ENCODE measurements at regions not wholly inside any gene's neighbourhood (a gene's known extent, or its start where the extent isn't known, plus 50 kb on each side); places are given as distances from the start of the nearest gene placed in this dataset.

DNA sequence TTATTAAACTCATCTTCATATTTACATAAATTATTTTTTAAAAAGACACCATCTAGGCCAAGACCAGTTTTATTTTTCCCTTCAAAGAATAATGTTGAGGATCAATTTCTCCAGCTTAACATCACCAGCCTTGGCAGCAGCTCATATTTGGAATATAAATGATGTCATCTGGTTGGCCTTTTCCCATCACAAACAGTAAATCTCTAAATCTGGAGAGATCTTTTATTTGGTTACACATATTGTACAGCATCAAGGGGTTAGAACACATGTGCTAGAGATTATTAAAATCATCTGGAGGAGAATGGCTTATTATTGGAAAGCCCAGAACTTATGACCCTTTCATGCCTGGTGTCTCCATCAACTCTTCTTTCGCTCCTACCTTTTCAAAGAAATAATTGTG is 508.8 kb downstream of the PLPP3 start:
- no TSS peak for BruUV-seq (replicated peaks)
- Mint-ChIP-seq H3K27me3 (ENCODE audit: unreplicated experiment) (no peaks in the 10 kb centered on the region), H3K4me3 (ENCODE audit: low read depth, unreplicated experiment) (no peak overlapping the region), H3K9me3 (ENCODE audit: low read depth, unreplicated experiment) (peaks cover 7% of the 10 kb centered on the region), H3K4me1 (ENCODE audit: low read depth, unreplicated experiment) (no peaks in the 10 kb centered on the region), H3K27ac (ENCODE audit: unreplicated experiment) (no peak overlapping the region), H3K36me3 (ENCODE audit: insufficient read depth, unreplicated experiment) (no peaks in the 10 kb centered on the region)
- no peak for DNase-seq
- no peak for TF ChIP-seq CTCF (IDR thresholded peaks at IDR 0.05; ENCODE audit: unreplicated experiment)
- CTCF ChIA-PET = no interaction called here
- intact Hi-C loops (cut with micrococcal nuclease; ENCODE audit: unreplicated experiment) = no loop called here

DNA sequence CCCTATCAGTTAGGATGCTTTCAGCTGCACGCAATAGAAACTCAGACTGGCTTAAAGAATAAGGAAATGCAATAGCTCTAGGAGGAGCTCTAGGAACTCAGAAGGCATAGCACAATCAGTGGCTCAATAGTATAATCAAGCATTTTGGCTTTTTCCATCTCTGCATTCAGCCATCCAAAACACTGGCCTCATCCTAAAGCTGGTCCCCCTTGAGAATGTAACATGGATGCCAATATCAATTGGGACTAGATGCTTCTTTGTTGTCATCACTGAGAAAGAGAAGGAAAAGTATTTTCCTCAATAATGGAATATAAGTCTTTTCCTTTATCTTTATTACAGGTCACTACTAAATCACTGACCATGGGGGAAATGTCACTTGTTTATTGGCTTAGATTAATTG is 509.5 kb downstream of the PLPP3 start:
- peaks cover 7% of the 10 kb centered on the region for H3K9me3 Mint-ChIP-seq (ENCODE audit: low read depth, unreplicated experiment)
- H3K36me3 Mint-ChIP-seq (ENCODE audit: insufficient read depth, unreplicated experiment) = no peaks in the 10 kb centered on the region
- H3K27me3 Mint-ChIP-seq (ENCODE audit: unreplicated experiment) = no peaks in the 10 kb centered on the region
- BruUV-seq (replicated peaks) = no TSS peak
- H3K4me3 Mint-ChIP-seq (ENCODE audit: low read depth, unreplicated experiment) = no peak overlapping the region
- H3K27ac Mint-ChIP-seq (ENCODE audit: unreplicated experiment) = no peak overlapping the region
- intact Hi-C loops (cut with micrococcal nuclease; ENCODE audit: unreplicated experiment) = no loop called here
- CTCF ChIA-PET = no interaction called here
- no peaks in the 10 kb centered on the region for H3K4me1 Mint-ChIP-seq (ENCODE audit: low read depth, unreplicated experiment)
- no peak for TF ChIP-seq CTCF (IDR thresholded peaks at IDR 0.05; ENCODE audit: unreplicated experiment)
- DNase-seq = no peak

DNA sequence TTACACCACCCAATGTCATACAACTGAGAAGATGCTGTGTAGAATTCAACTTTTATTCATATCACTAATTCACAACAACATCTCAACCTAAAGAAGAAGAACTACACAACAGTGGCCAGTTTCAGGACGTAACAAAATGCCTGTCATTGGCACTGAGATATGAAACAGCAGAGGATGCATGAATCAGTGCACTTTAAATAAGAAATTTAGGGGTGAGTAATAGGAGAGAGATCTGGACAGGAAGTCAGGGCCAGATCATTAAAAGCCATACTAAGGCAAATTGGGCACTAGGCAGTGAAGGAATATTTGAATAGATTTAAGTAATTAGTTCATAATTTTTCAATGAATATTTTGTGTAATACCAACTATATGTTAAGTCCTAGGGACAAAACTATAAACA is 510.5 kb downstream of the PLPP3 start:
- Mint-ChIP-seq H3K36me3 (ENCODE audit: insufficient read depth, unreplicated experiment) (no peaks in the 10 kb centered on the region), H3K4me3 (ENCODE audit: low read depth, unreplicated experiment) (no peak overlapping the region), H3K4me1 (ENCODE audit: low read depth, unreplicated experiment) (no peaks in the 10 kb centered on the region), H3K27me3 (ENCODE audit: unreplicated experiment) (no peaks in the 10 kb centered on the region), H3K9me3 (ENCODE audit: low read depth, unreplicated experiment) (peaks cover 7% of the 10 kb centered on the region), H3K27ac (ENCODE audit: unreplicated experiment) (no peak overlapping the region)
- DNase-seq = no peak
- CTCF ChIA-PET = no interaction called here
- TF ChIP-seq CTCF (IDR thresholded peaks at IDR 0.05; ENCODE audit: unreplicated experiment) = no peak
- intact Hi-C loops (cut with micrococcal nuclease; ENCODE audit: unreplicated experiment) = no loop called here
- no TSS peak for BruUV-seq (replicated peaks)

- no peak for TF ChIP-seq CTCF (IDR thresholded peaks at IDR 0.05; ENCODE audit: unreplicated experiment)
- Mint-ChIP-seq H3K27ac (ENCODE audit: unreplicated experiment) (no peak overlapping the region), H3K27me3 (ENCODE audit: unreplicated experiment) (no peaks in the 10 kb centered on the region), H3K36me3 (ENCODE audit: insufficient read depth, unreplicated experiment) (no peaks in the 10 kb centered on the region), H3K9me3 (ENCODE audit: low read depth, unreplicated experiment) (peaks cover 7% of the 10 kb centered on the region), H3K4me3 (ENCODE audit: low read depth, unreplicated experiment) (no peak overlapping the region), H3K4me1 (ENCODE audit: low read depth, unreplicated experiment) (no peaks in the 10 kb centered on the region)
- CTCF ChIA-PET = no interaction called here
- intact Hi-C loops (cut with micrococcal nuclease; ENCODE audit: unreplicated experiment) = no loop called here
- no TSS peak for BruUV-seq (replicated peaks)
- no peak for DNase-seq
These were observed 511.2 kb downstream of the PLPP3 start for GRCh38 chr1:56068210-56068609.

- intact Hi-C loops (cut with micrococcal nuclease; ENCODE audit: unreplicated experiment) = no loop called here
- Mint-ChIP-seq H3K27ac (ENCODE audit: unreplicated experiment) (no peak overlapping the region), H3K4me1 (ENCODE audit: low read depth, unreplicated experiment) (no peaks in the 10 kb centered on the region), H3K9me3 (ENCODE audit: low read depth, unreplicated experiment) (peaks cover 7% of the 10 kb centered on the region), H3K36me3 (ENCODE audit: insufficient read depth, unreplicated experiment) (no peaks in the 10 kb centered on the region), H3K27me3 (ENCODE audit: unreplicated experiment) (no peaks in the 10 kb centered on the region), H3K4me3 (ENCODE audit: low read depth, unreplicated experiment) (no peak overlapping the region)
- CTCF ChIA-PET = no interaction called here
- no TSS peak for BruUV-seq (replicated peaks)
- no peak for TF ChIP-seq CTCF (IDR thresholded peaks at IDR 0.05; ENCODE audit: unreplicated experiment)
- no peak for DNase-seq
These were observed 513.6 kb downstream of the PLPP3 start for GRCh38 chr1:56065729-56066128.

Data from Calu3 (cell line).